ENCODE measurements at regions not wholly inside any gene's neighbourhood (a gene's known extent, or its start where the extent isn't known, plus 50 kb on each side); places are given as distances from the start of the nearest gene placed in this dataset.

DNA sequence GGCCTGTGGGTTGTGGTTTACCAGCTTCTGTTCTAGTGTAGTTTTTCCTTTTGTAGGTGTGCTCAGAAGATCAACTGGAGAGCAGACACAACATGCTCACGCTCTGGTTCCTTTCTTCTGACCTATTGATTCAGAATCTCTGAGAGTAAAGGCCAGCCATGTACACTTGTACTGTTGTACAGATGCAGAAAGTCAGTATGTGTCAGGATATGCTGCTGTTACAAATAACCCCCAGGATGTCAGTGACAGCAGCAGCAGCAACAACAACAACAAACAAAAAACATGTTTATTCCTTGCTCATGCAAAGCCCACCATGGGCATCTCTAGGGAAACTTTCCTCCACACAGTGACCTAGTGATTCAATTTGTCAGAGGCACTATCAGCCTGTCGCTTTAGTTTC, 154.8 kb upstream of the RBFOX1 start:
- TF ChIP-seq POLR2A (IDR thresholded peaks at IDR 0.05), result no peak
- TF ChIP-seq, protein P1, sequence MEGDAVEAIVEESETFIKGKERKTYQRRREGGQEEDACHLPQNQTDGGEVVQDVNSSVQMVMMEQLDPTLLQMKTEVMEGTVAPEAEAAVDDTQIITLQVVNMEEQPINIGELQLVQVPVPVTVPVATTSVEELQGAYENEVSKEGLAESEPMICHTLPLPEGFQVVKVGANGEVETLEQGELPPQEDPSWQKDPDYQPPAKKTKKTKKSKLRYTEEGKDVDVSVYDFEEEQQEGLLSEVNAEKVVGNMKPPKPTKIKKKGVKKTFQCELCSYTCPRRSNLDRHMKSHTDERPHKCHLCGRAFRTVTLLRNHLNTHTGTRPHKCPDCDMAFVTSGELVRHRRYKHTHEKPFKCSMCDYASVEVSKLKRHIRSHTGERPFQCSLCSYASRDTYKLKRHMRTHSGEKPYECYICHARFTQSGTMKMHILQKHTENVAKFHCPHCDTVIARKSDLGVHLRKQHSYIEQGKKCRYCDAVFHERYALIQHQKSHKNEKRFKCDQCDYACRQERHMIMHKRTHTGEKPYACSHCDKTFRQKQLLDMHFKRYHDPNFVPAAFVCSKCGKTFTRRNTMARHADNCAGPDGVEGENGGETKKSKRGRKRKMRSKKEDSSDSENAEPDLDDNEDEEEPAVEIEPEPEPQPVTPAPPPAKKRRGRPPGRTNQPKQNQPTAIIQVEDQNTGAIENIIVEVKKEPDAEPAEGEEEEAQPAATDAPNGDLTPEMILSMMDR (IDR thresholded peaks at IDR 0.05 in 4 of 5, conservative IDR thresholded peaks at IDR 0.05 in 1 of 5), result no peak
